Upper lobe of left lung (tissue), 4 donors: ENCODE measurements at regions not wholly inside any gene's neighbourhood (a gene's known extent, or its start where the extent isn't known, plus 50 kb on each side); places are given as distances from the start of the nearest gene placed in this dataset.

Experiments
- CTCF ChIP-seq, 6 experiments: fragments of 450-650 bp in 4 of 6; fragments of 200-600 bp in 2 of 6; sonication (generic) in 2 of 6; IDR thresholded peaks; one replicate each; pipeline ENCODE4 v1.5.1; 2016 to 2019; ENCODE audit warnings: antibody characterized with exemption in 6 of 6
- POLR2A ChIP-seq, 4 donors: fragments of 450-650 bp; IDR thresholded peaks; one replicate each; pipeline ENCODE4 v1.5.1; 2016 to 2017; ENCODE audit warnings: antibody characterized with exemption in 4 of 4, mild to moderate bottlenecking in 2 of 4

- TF ChIP-seq POLR2A (IDR thresholded peaks at IDR 0.05) (no peak), CTCF (IDR thresholded peaks at IDR 0.05) (no peak)
Observed at GRCh38 chr6:56363796-56364430, 116.5 kb upstream of the COL21A1 start.
